GM18858 (cell line): ENCODE measurements at regions not wholly inside any gene's neighbourhood (a gene's known extent, or its start where the extent isn't known, plus 50 kb on each side); places are given as distances from the start of the nearest gene placed in this dataset.
"Not testable (repeated sequence)": the region's sequence is repeated elsewhere in the genome, so short reads cannot be mapped to it uniquely, and the experiment has no call there.

Experiments
- ATAC-seq: cut with Tn5 transposase; IDR thresholded peaks from one replicate; pipeline ENCODE4 v1.9.1; 2021; ENCODE audit not compliant: unreplicated experiment

DNA sequence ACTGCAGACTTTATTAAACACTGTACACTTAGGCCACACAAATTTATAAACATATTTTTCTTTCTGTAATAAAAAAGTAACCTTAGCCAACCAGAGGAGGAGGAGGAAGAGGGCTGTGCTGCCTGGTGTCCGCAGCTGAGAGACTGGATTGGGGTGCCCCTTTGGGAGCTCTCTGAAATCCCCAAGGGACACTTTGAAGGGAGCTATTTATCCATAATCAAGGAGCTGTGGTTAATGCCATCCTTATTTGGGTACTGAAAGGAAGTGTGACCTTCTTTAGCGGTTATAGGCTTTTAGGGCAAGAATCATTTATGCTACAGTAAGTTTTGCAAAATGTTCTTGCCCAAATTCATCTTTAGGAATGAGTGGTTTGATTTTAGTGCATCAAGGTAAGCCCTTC lies 125.8 kb downstream of the RASSF10 start:
- ATAC-seq: no peak

DNA sequence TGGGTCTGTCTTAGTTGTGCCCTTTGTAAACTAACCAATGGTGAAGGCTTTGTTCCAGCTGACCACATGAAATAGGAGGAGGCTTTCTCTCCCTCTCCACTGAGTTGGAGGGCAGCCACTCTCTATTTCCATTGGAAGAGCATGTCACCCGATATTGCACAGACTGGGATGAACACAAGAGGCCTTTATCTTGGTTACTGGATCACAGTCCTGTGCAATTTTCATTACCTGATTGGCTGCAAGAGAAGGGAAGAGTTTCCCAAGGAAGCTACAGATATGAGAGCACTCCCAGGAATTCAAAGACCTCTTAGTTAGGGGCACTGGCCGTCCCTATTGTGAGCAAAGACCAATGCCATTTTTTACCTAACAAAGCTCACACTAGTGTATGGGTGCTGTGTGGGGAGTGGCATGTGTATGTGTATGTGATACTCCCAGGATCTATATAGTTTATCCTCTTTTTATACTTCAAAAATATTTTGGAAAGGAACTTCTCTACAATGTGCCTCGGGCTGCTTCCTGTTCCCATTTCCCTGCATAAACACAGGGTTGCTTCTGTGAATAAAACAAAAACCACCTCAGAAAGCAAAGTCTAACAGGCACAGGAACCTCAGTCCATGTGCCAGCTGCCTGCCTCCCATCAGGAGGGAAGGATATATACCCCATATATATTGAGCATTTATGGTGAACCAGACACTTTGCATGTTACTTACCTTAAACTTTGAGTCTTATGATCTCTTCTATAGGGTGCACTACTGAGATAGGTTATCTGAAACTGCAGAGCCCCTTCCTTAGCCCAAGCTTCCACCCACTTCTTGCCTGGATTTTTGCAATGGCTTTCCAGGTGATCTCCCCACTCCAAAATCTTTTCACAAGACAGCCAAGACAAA lies 126.5 kb downstream of the RASSF10 start:
- ATAC-seq: no peak

DNA sequence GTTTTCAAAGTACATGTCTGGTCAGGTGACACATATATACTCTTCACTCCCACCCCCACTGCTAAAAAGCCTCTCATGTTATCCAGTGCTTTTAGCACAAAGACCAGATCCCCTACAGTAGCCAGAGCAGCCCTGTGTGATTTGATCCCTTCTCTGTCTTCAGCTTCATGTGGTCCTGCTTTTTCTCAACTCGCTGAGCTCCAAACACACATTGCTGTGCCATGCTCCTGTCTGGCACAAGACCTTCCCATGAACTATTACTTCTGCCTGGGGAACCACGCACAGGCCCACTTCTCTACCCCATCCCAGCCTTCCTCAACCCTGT lies 127.1 kb downstream of the RASSF10 start:
- ATAC-seq: no peak

DNA sequence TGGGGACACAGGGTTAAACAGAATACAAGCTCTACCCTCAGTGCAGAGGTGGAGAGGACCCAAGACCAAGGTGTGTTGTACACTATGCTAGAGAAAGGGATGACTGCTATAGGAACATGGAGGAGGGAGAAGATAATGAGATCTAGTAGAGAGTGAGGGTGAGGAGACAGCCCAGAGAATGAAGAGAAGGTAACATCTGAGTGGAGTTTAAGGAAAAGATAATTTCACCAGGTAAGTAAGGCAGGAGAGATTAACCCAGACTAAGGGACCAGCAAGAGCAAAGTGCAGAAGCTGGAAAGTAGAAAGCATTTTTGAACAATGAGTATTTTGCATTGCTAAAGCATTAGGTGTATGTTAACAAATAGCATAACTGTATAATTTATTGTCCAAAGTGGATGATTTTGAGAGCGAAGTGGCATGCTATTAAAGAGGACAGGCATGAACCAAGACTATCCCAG lies 128.8 kb downstream of the RASSF10 start:
- ATAC-seq: no peak

DNA sequence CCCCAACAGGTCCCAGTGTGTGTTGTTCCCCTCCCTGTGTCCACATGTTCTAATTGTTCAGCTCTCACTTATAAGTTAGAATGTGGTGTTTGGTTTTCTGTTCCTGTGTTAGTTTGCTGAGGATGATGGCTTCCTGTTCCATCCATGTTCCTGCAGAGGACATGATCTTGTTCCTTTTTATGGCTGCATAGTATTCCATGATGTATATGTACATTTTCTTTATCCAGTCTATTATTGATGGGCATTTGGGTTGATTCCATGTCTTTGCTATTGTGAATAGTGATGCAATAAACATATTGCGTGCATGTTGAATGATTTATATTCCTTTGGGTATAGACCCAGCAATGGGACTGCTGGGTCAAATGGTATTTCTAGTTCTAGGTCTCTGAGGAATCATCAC lies 130.0 kb downstream of the RASSF10 start:
- not testable (repeated sequence) for ATAC-seq

DNA sequence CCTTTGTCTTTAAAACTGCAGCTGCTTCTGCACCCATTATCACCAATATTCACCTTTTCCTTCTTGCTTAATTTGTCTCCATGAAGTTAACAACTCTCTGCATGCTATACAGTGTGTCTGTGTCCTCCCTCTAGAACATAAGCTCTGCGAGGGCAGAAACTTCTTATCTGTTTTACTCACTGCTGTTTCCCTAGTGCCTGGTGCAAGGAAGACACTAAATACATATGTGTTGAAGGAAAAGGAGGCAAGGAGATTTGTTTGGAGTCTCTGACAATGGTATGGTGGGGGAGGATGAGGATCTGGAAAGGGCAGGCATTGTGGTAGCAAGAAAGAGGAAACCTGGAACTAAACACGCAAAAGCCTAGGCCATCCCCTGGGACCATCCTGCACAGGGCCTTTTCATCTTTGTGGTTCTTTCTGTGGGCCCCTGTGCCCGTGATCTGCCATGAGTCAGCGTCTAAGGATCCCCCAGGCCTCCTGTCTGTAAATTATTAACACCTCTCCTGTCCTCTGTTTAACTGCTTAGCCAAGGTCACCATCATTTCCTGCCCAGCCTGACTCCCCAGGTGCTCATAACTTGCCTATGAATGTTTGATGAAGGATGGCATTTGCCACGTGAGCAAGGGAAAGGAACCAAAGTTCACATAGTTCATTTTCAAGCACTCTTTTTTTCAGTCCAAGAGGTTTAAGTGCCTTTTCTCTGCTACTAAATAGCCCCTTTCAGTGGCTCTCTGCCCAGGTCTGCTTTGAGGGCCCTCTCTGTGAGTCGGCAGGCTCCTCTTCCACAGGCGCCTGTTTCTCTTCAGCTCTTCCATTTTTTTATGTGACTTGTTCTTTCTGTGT lies 131.1 kb downstream of the RASSF10 start:
- ATAC-seq: no peak

DNA sequence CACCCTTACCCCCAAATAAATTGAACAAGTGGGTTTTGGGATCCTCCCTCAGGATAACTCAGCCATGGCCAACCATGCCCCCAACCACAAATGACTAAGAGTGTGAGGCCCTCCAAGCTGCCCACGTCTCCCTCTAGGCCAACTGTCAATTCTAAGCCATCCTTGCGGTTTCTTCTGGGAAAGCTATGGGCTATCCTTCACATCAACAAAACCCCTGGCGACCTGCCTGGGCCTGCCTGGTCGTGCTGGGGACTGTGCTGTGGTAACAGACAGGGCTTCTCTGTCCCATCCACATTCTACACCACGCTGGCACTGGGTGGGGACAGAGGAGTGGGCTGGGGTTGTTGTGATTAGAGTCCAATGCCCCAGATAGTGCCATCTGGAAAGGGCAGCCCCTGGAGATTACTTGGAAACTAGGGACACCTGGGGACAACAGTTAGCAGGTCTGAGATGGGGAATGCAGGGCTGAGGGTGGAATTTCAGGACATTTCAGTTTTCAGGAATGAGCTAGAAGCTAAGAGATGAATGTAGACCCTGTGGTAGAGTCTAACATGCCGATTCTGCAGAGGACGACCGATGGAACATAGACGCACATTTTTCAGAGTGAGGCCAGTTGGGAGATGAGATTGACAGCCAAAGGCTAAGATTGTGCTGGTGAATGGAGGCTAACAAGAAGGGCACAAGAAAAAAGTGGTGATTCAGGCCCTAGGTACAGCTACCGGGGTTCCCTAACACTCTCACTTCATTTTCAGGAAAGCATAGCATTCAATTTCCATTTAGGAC lies 131.9 kb downstream of the RASSF10 start:
- ATAC-seq: no peak

DNA sequence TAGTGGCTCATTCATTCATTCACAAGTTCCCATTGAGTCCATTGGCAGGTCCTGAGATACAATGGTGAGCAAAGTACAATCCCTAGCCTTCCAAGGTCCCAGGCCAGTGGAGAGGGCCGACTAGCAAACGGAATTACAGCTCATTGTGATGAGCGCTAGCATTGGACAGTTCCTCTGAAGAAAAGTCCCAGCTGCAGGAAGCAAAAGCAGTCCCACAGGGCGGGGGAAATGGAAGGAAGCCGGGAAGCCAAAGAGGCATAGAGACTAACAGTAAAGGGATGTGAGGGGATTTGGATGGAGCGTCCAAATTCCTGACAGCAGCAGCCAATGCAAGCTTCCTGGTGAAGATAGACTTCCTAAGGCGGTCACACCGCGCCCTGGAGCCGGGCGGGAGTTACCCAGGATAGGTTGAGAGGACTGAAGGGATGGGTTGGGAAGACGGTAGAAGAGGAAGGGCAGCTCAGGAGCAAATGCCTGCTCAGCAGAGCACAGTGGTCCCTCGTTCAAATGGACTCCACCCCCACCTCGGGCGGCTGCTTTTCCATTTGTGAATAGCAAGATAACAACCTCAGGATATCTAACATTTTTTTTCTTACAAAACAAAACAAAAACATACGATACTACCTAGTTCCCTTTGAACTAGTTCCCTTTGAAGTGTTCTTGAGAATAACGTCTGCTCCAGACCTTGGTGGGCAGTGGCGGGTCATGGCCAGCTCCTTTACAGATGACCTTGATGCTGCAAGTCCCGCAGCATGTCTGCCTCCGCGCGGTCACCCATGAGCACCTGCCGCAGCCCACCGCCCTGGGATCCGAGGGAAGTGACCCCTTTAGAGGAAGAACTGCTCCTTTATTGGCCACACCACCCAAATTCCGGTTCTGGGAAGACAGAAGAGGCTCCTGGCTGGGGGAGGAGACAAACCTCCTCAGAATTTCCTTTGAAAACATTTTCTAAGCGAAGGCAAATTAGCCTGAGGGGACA lies 132.9 kb downstream of the RASSF10 start:
- no peak for ATAC-seq

DNA sequence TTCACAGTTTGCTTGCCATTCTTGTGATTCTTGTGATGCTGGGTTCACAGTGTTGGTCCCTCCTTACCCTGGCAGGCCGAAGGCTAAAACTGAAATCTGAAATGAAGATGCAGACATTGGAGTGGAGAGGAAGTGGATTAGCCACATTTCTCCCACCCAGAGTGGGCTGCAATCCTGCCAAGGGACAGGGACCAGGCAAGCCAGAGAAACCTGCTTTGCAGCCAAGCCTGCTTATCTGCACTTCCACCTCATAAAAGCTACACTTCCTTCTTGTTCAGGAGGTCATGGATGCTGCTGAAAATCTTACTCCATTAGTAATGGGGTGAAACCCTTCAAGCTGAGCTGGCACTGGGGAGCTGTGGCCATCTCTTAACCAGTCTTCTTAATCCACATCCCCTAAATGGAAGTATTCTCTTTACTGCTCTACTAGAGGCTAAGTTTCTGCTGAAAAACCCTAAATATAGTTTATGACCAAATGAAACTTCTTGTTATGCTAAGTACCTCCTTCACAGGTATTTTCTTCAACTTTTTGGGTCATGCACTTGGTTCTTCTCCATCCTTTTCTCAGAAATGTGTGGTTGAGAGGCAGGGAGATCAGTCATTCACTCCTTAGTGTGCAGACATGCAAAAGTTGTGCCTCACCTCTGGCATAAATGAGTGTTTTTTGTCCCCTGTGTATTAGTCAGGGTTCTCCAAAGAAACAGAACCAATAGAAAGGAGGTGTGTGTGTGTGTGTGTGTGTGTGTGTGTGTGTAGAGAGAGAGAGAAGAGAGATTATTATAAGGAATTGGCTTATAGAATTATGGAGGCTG lies 133.9 kb upstream of the BMAL1 start:
- ATAC-seq: no peak

DNA sequence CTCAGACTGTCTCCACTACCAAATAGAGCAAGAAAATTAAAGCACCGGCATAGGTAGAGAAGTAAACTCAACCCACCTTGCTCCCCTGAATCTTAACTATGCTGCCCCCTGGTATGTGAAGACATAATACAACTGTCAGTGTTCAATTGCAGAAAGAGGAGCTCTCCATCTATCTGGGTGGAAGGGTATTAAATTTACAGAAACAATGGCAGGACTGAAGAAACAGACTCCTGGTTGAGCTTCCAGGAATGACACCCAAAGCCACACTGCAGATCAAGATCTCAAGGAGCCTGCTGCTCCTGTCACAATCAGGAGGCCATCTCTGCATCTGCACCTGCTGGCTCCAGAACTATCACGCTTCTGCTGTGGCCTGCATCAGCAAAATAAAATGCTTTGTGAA lies 132.1 kb upstream of the BMAL1 start:
- no peak for ATAC-seq

DNA sequence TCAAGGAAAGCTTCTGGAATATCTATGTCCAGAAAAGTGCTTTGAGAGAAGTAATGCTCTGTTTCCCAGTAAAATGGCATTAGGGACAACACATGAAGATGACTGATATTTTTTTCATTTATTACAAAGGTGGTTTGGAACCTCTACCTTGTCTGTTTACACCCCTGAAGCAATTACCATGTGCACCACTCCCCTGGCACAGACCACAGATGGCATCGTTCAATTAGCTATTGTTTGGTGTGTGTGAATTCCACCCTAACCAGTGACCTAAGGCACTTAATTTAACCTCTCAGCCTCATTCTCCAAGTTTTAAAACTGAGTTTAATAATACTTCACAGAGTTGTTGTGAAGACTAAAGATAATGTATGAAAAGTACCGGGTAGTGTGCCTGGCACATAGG lies 127.6 kb upstream of the BMAL1 start:
- no peak for ATAC-seq

DNA sequence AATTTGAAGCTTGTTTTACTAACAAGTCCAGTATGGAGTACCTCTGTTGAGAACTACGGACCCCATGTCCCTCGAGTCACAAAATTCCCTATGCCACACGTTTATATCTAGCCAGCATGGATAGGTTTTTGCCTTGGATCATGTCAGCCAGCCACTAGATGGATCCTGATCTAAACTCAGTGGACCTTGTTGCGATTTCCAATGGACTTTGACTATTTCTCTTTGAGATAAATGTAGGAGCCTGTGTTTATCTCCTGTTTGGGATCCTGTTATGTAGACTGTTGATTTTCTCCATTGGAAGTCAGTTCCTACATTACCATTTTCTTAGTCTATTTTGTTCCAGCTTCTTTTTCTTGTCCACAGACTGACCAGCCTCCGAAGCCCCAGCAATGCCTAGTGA lies 127.1 kb upstream of the BMAL1 start:
- no peak for ATAC-seq

DNA sequence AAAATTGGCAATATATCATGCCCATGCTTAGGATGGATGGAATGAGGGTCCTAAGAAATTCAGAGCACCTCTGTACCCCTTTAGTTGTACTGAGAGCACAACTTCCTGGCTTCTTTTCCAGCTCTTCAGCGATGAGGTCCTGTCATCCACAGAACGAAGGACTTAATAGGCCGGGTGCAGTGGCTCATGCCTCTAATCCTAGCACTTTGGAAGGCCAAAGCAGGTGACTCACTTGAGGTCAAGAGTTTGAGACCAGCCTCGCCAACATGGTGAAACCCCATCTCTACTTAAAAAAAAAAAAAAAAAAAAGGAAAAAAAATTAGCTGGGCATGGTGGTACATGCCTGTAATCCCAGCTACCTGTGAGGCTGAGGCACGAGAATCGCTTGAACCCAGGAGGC lies 125.3 kb upstream of the BMAL1 start:
- no peak for ATAC-seq

DNA sequence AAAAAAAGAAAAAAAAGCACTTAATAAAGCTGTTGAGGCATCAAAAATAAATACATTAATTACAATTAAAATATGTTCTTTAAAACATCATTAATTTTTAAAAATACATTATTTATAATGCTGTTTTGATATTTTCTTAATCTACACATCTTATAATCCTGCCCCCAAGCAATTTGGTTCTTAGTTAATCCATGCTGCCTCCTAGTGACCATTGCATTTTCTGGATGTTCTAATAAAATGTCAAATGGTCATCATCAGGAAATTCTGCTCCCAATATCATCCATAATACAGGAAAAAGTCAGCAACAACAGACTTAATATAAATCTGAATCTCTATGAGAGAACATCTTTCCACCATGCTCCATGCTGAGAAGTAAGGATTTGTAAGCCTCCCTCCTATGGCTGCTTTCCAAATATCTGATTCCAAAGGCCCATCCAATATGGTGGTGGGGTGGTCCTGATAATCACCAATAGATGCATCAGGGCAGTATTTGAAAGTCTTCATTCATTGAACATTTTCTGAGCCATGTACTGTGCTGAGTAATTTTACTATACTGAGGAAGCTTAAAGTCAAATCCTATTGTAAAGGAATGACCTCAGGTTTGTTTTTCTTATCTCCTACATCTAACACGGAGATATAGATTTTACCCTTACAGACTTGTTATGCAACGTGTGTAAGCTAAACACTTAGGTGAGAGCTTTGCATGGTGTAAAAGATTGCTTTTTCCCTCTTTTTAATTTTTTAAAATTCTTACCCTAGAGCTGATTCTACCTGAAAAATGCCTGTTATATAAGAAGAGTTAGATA lies 124.7 kb upstream of the BMAL1 start:
- no peak for ATAC-seq

DNA sequence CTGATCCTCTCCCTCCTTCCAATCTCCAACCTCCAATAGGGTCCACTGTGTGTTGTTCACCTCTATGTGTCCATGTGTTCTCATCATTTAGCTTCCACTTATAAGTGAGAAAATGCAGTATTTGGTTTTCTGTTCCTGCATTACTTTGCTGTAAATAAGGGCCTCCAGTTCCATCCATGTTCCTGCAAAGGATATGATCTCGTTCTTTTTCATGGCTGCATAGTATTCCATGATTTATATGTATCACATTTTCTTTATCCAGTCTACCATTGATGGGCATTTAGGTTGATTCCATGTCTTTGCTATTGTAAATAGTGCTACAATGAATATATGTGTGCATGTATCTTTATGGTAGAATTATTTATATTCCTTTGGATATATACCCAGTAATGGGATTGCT lies 123.2 kb upstream of the BMAL1 start:
- ATAC-seq: not testable (repeated sequence)

DNA sequence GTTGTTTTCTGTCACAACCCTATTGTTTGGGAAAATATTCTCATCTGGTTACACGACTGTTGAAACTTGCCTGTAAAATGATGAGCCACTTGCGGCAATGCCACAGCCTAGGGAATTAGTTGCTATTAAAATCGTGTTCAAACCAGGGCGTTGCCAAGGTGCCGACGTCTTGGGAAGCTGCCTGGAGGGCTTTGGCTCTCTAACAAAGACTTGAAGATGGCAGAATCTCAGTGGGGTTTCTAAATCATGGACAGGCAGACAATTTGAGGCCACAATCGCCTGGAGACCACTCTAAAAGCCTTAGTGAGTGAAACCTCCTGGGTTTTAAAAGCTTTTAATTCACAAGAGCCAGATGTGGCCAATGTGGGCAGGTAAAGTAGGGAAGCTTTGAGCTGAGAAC lies 117.2 kb upstream of the BMAL1 start:
- ATAC-seq: no peak

DNA sequence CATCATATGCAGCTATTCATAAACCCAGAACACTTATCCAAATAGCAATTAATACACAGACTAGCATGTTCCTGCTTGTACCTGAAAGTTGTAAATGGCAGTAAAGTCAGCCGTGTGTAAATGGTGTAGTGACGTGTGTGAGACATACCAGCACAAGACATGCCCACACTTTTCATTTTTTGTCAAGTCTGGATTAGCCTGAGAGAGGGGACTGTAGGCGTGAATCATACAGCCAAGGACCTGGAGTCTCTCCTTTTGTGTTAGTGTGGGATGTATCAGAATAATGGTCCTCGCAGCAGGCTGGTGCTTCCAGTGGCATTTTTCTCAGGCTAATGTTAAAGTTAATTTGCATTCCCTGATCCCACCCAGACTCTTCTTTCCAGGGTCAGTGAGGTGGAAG lies 116.8 kb upstream of the BMAL1 start:
- ATAC-seq: no peak

DNA sequence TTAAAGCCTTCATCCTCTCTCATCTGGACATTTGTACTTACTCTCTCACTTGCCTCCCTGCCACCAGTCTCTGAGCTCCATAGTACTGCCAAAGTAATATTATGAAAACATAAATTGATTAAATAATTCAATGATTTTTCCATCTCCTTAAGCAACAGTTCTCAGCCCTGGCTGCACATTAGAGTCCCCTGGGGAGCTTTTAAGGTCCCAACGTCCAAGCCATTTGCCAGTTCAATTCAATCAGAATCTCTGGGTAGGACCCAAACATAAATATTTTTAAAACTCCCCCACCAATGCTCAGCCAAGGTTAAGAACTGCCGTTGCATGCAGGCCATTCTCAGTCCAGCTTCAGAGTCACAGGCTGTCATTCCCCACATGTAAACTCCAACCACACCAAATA lies 114.4 kb upstream of the BMAL1 start:
- ATAC-seq: no peak

DNA sequence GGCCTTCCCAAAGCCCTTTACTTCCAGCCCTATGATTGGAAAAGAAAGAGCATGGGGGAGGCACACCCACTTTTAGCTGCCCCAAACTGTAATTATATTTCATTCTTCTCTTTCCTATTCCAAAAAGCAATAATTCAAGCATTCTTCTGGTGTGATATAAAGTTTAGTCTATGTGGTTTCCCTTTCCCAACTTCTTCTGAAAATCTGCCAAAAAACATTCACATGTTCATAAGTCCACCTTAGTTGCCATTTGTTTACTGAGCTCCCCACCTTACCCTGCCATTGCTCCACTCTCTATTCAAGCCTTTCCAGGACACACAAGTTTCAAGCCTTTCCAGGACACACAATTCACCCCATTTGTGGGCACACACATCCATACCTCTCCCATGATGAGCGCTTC lies 111.6 kb upstream of the BMAL1 start:
- ATAC-seq: no peak
